Psoas muscle (tissue), 7 donors: ENCODE measurements at regions not wholly inside any gene's neighbourhood (a gene's known extent, or its start where the extent isn't known, plus 50 kb on each side); places are given as distances from the start of the nearest gene placed in this dataset.

Experiments
- ATAC-seq, 4 donors: fragments of 200-7000 bp; cut with Tn5 transposase; one replicate each; pipeline ENCODE4 v1.9.1; 2020; ENCODE audit warnings: moderate library complexity in 3 of 4, mild to moderate bottlenecking in 2 of 4
- DNase-seq, 2 donors: peaks; one replicate each; pipeline ENCODE4 v3.0.0-alpha.2; 2020
- H3K27ac ChIP-seq: fragments of 200-600 bp; one replicate; pipeline ENCODE4 v1.8.0; 2022
- H3K27me3 ChIP-seq, 3 donors: fragments of 200-600 bp in 1 of 3; one replicate each; pipeline versions ENCODE4 v1.6.1 to v1.8.0; 2013 to 2022; ENCODE audit warnings: low read length in 2 of 3, mild to moderate bottlenecking in 2 of 3, moderate library complexity in 1 of 3; ENCODE audit not compliant: insufficient read depth in 3 of 3
- H3K36me3 ChIP-seq, 2 donors: fragments of 200-600 bp in 1 of 2; one replicate each; pipeline versions ENCODE4 v1.6.1 to v1.8.0; 2013 to 2022; ENCODE audit warnings: low read depth in 1 of 2, mild to moderate bottlenecking in 1 of 2, moderate library complexity in 1 of 2; ENCODE audit not compliant: insufficient read depth in 1 of 2
- H3K4me1 ChIP-seq: fragments of 200-600 bp; one replicate; pipeline ENCODE4 v1.8.0; 2022
- H3K4me3 ChIP-seq: fragments of 200-600 bp; one replicate; pipeline ENCODE4 v1.8.0; 2022; ENCODE audit warnings: mild to moderate bottlenecking
- H3K9me3 ChIP-seq: fragments of 200-600 bp; one replicate; pipeline ENCODE4 v1.8.0; 2022
- CTCF ChIP-seq: fragments of 200-600 bp; IDR thresholded peaks from one replicate; pipeline ENCODE4 v1.8.0; 2022; ENCODE audit warnings: antibody characterized with exemption
- WGBS, 3 donors: extraction: QIAGEN DNeasy Blood & Tissue Kit; methylation state at CpG; one replicate each; pipeline versions ENCODE4 v1.1.6 to v1.1.7; 2013; 5-methylcytosine and 5-hydroxymethylcytosine counted together
- intact Hi-C, 2 donors: fragments of 100-400 bp; cut with DNase I; formaldehyde crosslinking; loops; one replicate each; pipeline versions ENCODE4 v1.11.0 to v1.14.2; 2022
- donor health status: healthy with polysubstance abuse.
- donor health status: DM: no; HTN: no; CAD: no; lungs with moderate emphysema.
- donor health status: Bipolar disorder and iron deficiency.
- donor health status: healthy.
- donor health status: DM: yes; HTN: yes; CAD: no.
- donor health status: DM: no; HTN: no; CAD: no.
- donor health status: DM: yes; HTN: yes; CAD: no.

- intact Hi-C loops: no loop called here
- no peaks in the 10 kb centered on the region for H3K4me1 ChIP-seq
- H3K4me3 ChIP-seq: no peak overlapping the region
- H3K27me3 ChIP-seq: no peaks in the 10 kb centered on the region
- 82 to 87% (median 85%) methylated on average over 19 of the region's 19 CpGs for WGBS, 3 donors
- TF ChIP-seq CTCF: no peak
- ATAC-seq (no peak), DNase-seq (no peak)
- no peak overlapping the region for H3K27ac ChIP-seq
- H3K9me3 ChIP-seq: no peaks in the 10 kb centered on the region
- no peaks in the 10 kb centered on the region for H3K36me3 ChIP-seq
These were observed 173.1 kb upstream of the GYPC start for GRCh38 chr2:126482582-126483464.

- Histone ChIP-seq H3K4me1 (no peaks in the 10 kb centered on the region), H3K4me3 (no peak overlapping the region), H3K27me3 (no peaks in the 10 kb centered on the region), H3K27ac (no peak overlapping the region), H3K9me3 (peaks cover 6% of the 10 kb centered on the region), H3K36me3 (no peaks in the 10 kb centered on the region)
- no peak for TF ChIP-seq CTCF
- intact Hi-C loops: no loop called here
- DNase-seq (no peak), ATAC-seq (no peak)
These were observed 161.4 kb upstream of the GYPC start for GRCh38 chr2:126494593-126494992.

- DNase-seq (no peak), ATAC-seq (no peak)
- no peak overlapping the region for H3K27ac ChIP-seq
- no peaks in the 10 kb centered on the region for H3K27me3 ChIP-seq
- no peaks in the 10 kb centered on the region for H3K4me1 ChIP-seq
- 74 to 85% (median 83%) methylated on average over 2 of the region's 2 CpGs for WGBS, 3 donors
- no peak overlapping the region for H3K4me3 ChIP-seq
- intact Hi-C loops: no loop called here
- TF ChIP-seq CTCF: no peak
- peaks cover 6% of the 10 kb centered on the region for H3K9me3 ChIP-seq
- no peaks in the 10 kb centered on the region for H3K36me3 ChIP-seq
These were observed 160.8 kb upstream of the GYPC start for GRCh38 chr2:126495189-126495588.

GRCh38 chr2:126496493-126496892, 159.5 kb upstream of the GYPC start:
- no peaks in the 10 kb centered on the region for H3K27me3 ChIP-seq
- no peaks in the 10 kb centered on the region for H3K36me3 ChIP-seq
- no peak overlapping the region for H3K27ac ChIP-seq
- DNase-seq: no peak
- no peaks in the 10 kb centered on the region for H3K4me1 ChIP-seq
- intact Hi-C loops: no loop called here
- H3K4me3 ChIP-seq: no peak overlapping the region
- TF ChIP-seq CTCF: no peak
- WGBS, 3 donors: 90 to 94% (median 90%) methylated on average over 5 of the region's 5 CpGs
- H3K9me3 ChIP-seq: peaks cover 6% of the 10 kb centered on the region
- ATAC-seq: no peak

GRCh38 chr2:126503476-126503875, 152.5 kb upstream of the GYPC start:
- no peak overlapping the region for H3K4me3 ChIP-seq
- TF ChIP-seq CTCF: no peak
- H3K27me3 ChIP-seq: no peaks in the 10 kb centered on the region
- H3K9me3 ChIP-seq: no peaks in the 10 kb centered on the region
- H3K36me3 ChIP-seq: no peaks in the 10 kb centered on the region
- ATAC-seq (no peak), DNase-seq (no peak)
- 82 to 85% (median 84%) methylated on average over 3 of the region's 3 CpGs for WGBS, 3 donors
- intact Hi-C loops: no loop called here
- no peaks in the 10 kb centered on the region for H3K4me1 ChIP-seq
- H3K27ac ChIP-seq: no peak overlapping the region
